Fibroblast of mammary gland (primary cell): ENCODE measurements at regions not wholly inside any gene's neighbourhood (a gene's known extent, or its start where the extent isn't known, plus 50 kb on each side); places are given as distances from the start of the nearest gene placed in this dataset.

Source experiments
- DNase-seq: peaks from one replicate; pipeline ENCODE4 v3.0.0-alpha.2; 2010; ENCODE audit warnings: low read depth
- H3K4me3 ChIP-seq: 2 replicates; pipeline ENCODE4 v1.5.1; 2011; ENCODE audit warnings: low read depth, mild to moderate bottlenecking, low read length, moderate library complexity; ENCODE audit not compliant: control insufficient read depth
- CTCF ChIP-seq: conservative IDR thresholded peaks from 2 replicates; pipeline ENCODE4 v1.5.1; 2011; ENCODE audit warnings: low read depth, low read length, inconsistent platforms; ENCODE audit not compliant: control insufficient read depth, insufficient read depth

- no peak for DNase-seq
- H3K4me3 ChIP-seq: no peak overlapping the region
- no peak for TF ChIP-seq CTCF
These were observed 504.3 kb downstream of the ARHGEF28 start for GRCh38 chr5:74130155-74130897.

GRCh38 chr5:74127381-74128320 lies 501.7 kb downstream of the ARHGEF28 start:
- H3K4me3 ChIP-seq: no peak overlapping the region
- TF ChIP-seq CTCF: no peak
- no peak for DNase-seq

GRCh38 chr5:74126294-74126693 lies 500.3 kb downstream of the ARHGEF28 start:
- no peak for DNase-seq
- no peak for TF ChIP-seq CTCF
- H3K4me3 ChIP-seq: no peak overlapping the region

- no peak for TF ChIP-seq CTCF
- no peak for DNase-seq
- H3K4me3 ChIP-seq: no peak overlapping the region
These were observed 498.8 kb downstream of the ARHGEF28 start for GRCh38 chr5:74124826-74125225.

GRCh38 chr5:74123929-74124328 lies 497.9 kb downstream of the ARHGEF28 start:
- TF ChIP-seq CTCF: no peak
- DNase-seq: no peak
- no peak overlapping the region for H3K4me3 ChIP-seq

- DNase-seq: no peak
- TF ChIP-seq CTCF: no peak
- no peak overlapping the region for H3K4me3 ChIP-seq
These were observed 497.1 kb downstream of the ARHGEF28 start for GRCh38 chr5:74122979-74123590.
